ENCODE measurements at regions not wholly inside any gene's neighbourhood (a gene's known extent, or its start where the extent isn't known, plus 50 kb on each side); places are given as distances from the start of the nearest gene placed in this dataset.

GRCh38 chr1:178578541-178578940 is 65.6 kb downstream of the TEX35 start:
- Histone ChIP-seq H3K9me3 (no peaks in the 10 kb centered on the region), H3K27me3 (no peaks in the 10 kb centered on the region), H3K36me3 (no peaks in the 10 kb centered on the region), H3K4me3 (no peak overlapping the region), H3K4me1 (no peaks in the 10 kb centered on the region), H3K27ac (no peak overlapping the region)
- DNase-seq: no peak
- TF ChIP-seq, protein P1, sequence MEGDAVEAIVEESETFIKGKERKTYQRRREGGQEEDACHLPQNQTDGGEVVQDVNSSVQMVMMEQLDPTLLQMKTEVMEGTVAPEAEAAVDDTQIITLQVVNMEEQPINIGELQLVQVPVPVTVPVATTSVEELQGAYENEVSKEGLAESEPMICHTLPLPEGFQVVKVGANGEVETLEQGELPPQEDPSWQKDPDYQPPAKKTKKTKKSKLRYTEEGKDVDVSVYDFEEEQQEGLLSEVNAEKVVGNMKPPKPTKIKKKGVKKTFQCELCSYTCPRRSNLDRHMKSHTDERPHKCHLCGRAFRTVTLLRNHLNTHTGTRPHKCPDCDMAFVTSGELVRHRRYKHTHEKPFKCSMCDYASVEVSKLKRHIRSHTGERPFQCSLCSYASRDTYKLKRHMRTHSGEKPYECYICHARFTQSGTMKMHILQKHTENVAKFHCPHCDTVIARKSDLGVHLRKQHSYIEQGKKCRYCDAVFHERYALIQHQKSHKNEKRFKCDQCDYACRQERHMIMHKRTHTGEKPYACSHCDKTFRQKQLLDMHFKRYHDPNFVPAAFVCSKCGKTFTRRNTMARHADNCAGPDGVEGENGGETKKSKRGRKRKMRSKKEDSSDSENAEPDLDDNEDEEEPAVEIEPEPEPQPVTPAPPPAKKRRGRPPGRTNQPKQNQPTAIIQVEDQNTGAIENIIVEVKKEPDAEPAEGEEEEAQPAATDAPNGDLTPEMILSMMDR (IDR thresholded peaks at IDR 0.05): no peak
- intact Hi-C loops (cut with DNase I): no loop called here
- no peak for ATAC-seq

GRCh38 chr1:178579095-178579494 is 66.2 kb downstream of the TEX35 start:
- Histone ChIP-seq H3K4me3 (no peak overlapping the region), H3K36me3 (no peaks in the 10 kb centered on the region), H3K4me1 (no peaks in the 10 kb centered on the region), H3K27me3 (no peaks in the 10 kb centered on the region), H3K9me3 (no peaks in the 10 kb centered on the region), H3K27ac (no peak overlapping the region)
- TF ChIP-seq, protein P1 (IDR thresholded peaks at IDR 0.05): no peak
- intact Hi-C loops (cut with DNase I): no loop called here
- ATAC-seq (no peak), DNase-seq (no peak)

DNA sequence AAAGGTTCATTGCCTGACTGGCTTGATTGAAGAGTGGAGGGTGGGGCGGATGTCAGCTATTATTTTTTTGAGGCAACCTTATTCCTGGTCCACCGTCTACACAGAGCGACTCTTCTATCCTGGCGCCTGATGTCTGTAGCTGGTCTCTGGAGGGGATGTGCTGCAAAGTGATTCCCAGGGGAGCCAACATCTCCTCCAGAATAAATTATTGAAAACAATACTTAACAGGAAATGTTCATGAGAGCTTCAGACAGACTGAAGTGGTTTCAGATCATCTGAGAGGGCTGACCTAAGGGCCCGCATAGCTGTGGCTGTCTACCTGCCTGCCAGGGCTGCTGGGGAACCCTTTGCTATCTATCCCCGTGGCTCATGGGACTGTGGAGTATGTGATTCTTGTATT is 66.7 kb downstream of the TEX35 start:
- H3K27ac ChIP-seq: no peak overlapping the region
- no peaks in the 10 kb centered on the region for H3K9me3 ChIP-seq
- TF ChIP-seq, protein P1 (IDR thresholded peaks at IDR 0.05): no peak
- H3K4me3 ChIP-seq: no peak overlapping the region
- DNase-seq (no peak), ATAC-seq (no peak)
- no peaks in the 10 kb centered on the region for H3K36me3 ChIP-seq
- H3K4me1 ChIP-seq: no peaks in the 10 kb centered on the region
- intact Hi-C loops (cut with DNase I): no loop called here
- H3K27me3 ChIP-seq: no peaks in the 10 kb centered on the region

DNA sequence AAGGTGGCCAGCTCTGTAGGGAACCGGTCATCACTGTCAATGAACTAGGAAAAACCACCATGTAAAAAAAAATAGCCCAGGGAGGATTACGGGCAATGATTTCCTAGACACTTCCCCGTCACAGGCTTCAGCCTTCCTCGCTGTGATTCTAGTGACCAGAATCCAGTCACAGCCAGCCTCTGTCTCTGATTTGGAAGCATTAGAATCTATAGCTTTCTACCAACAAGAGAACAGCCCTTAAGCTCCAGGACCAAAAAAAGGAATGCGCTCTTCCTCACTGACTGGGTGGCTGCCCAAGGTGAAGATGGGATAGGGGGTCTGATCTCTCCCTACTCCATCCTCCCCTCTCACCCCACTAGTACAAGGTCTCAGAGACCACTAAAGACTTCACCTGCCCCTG is 67.2 kb downstream of the TEX35 start:
- Histone ChIP-seq H3K4me3 (no peak overlapping the region), H3K4me1 (no peaks in the 10 kb centered on the region), H3K27me3 (no peaks in the 10 kb centered on the region), H3K27ac (no peak overlapping the region), H3K9me3 (no peaks in the 10 kb centered on the region), H3K36me3 (no peaks in the 10 kb centered on the region)
- ATAC-seq (no peak), DNase-seq (no peak)
- intact Hi-C loops (cut with DNase I): no loop called here
- TF ChIP-seq, protein P1 (IDR thresholded peaks at IDR 0.05): no peak

- Histone ChIP-seq H3K4me1 (no peaks in the 10 kb centered on the region), H3K9me3 (no peaks in the 10 kb centered on the region), H3K36me3 (no peaks in the 10 kb centered on the region), H3K27me3 (no peaks in the 10 kb centered on the region), H3K27ac (no peak overlapping the region), H3K4me3 (no peak overlapping the region)
- intact Hi-C loops (cut with DNase I): no loop called here
- no peak for ATAC-seq
- TF ChIP-seq, protein P1 (IDR thresholded peaks at IDR 0.05): no peak
- no peak for DNase-seq
These were observed 68.0 kb downstream of the TEX35 start for GRCh38 chr1:178580876-178581275.

All from upper lobe of right lung (tissue), 1 donor.